ENCODE measurements at regions not wholly inside any gene's neighbourhood (a gene's known extent, or its start where the extent isn't known, plus 50 kb on each side); places are given as distances from the start of the nearest gene placed in this dataset.

DNA sequence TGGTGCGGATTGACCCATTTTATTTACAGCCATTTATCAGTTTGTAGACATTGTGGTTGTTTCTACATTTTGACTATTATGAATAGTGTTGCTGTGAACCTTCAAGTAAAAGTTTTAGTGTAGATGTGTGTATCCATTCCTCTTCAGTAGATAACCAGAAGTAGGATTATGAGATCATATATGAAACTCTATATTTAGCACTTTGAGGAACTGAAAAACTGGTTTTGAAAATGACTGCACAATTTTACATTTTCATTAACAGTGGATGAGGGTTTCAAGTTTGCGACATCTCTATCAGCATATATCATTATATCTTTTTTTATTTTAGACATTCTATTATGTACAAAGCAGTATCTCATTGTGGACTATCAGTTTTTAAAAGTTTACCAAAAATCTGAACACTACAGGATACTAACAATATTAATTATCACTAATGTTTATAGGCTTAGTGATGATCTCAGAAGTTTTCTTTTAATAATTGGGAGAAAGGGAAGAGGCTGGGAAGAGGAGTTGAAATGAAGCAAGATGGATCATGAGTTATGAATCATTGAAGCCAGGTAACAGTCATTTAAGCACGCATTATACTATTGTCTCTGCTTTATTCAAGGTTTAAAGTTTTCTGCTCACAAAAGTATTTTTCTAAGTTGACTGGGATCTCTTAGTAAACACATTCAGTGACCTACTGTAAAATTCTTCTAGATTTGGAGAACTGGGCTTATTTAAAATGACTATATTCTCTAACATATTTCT, 329.0 kb upstream of the LRATD1 start:
- DNase-seq = no peak

DNA sequence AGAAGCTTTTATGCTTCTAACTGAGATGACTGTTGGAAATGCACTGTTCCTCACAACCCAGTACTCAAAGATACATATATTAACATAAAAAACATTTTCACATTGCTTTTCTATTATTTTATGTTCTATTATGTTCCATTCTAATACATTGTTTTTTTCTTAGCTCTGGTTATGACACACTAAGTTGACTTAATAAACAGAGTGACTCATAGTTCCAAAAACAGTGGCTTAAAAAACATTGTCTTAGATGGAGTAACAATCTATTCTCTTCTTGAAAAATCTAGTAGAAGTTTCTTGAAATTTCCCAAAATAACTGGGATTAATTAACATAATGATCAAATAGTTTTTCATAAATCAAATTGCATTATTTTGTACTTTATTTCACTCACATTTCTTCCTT, 328.2 kb upstream of the LRATD1 start:
- DNase-seq = no peak

DNA sequence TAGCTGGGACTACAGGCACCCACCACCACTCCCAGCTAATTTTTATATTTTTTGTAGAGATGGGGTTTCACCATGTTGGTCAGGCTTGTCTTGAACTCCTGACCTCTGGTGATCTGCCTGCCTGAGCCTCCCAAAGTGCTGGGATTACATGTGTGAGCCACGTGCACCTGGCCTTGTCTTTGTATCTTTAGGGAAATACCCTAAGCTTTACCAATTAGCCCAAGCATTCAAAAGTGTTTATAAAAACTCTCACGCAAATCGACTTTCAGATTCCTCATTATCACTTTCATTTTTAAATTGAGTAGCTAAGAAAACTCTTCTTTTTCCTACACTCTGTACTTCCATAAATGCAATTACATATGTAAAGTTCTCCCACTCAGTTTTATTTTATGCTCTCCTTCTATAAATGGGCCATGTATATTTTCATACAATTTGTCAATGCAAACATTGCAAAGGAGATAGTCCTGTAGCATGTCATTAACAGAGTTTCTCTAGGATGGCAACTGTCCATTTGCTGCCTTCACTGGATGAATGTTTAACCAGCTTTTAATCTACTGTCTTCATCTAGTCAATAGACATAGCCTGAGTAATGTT, 326.2 kb upstream of the LRATD1 start:
- no peak for DNase-seq

DNA sequence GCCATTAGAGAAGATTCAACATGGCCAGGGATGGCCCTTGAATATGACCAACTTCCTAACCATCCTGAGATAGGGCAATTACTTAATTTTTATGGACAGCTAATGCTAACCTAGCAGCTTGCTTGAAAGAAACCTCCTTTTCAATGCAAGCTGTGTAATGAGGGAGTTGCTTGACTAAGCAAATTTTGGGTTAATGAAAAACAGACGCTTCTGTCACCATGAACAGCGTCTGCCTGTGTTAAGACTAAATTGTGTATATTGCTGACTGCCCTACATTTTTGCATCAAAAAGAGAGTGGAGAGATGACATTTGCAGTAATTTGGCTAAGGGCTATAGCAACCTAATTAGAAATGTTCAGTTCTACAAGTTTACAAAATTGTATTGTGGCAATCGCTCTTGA, 319.2 kb upstream of the LRATD1 start:
- no peak for DNase-seq

DNA sequence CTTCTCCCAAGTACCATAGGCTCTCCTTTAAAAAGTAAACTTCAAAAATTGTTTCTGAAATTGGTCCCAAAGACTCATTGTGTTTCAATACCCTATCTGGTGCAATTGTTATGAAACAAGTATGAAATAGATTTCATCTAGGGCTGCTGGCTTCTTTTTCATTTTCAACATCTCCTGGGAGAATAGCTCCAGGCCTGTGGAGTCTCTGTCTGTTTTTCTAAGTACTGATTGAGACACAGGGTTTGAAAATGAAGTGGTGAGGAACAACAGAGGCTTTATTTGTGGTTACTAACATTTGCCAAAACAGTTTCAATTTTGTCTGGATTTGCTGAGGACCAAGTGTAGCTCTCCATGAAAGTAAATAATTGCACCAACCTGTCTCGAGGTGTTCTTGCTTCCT, 315.9 kb upstream of the LRATD1 start:
- DNase-seq = no peak

DNA sequence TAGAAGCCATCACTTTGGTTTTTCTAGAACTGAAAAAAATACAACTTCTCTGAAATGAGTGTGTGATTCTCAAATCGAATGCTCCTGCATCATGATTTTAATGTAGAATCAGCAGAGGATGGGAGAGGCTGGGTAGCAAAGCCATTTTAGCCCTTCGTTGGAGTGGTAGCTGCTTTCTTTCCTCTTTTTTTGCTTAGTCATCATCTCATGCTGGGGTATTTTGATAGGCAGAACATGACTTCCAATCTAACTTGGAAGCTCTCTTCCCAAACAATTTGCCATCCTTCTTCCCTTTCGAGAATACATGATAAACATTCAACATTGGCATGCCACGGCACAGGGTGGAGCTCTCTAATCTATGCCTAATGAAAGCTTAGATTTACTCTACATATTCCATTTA, 311.2 kb upstream of the LRATD1 start:
- DNase-seq = no peak

DNA sequence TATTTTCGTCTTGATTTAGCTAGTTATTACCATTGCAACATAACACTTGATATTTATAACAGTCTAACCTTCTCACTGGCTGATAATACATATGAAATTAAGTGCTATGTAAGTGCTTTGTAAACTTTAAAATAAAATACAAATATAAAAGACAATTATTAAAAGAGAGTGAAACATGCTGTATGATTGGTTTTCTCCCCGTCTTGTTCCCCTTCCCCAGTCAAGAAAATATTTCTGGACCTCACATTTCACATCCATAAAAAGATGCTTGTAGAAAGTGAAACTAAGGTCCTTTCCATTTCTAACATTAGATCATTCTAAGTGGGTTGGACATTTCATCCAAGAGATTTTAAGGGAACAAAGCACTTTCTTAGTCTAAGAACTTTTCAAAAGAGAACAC, 310.2 kb upstream of the LRATD1 start:
- DNase-seq = no peak

DNA sequence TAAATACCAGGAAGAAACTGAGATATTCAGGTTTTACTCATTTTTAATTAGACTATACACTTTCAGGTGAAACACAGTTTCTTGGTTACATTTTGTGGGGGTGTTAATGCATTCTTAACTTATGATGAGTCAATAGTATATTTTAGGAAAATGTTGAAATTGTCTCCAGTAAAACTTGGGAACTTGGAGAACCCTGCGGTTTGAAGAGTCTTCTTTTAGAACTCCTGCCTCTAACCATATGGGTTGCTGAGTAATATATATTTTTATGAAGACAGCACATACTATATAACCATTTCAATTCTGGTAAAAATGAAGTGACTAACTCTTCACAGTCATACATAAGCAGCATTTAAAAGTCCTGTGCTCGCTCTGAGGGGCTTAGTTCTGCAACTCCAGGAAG, 308.2 kb upstream of the LRATD1 start:
- no peak for DNase-seq

DNA sequence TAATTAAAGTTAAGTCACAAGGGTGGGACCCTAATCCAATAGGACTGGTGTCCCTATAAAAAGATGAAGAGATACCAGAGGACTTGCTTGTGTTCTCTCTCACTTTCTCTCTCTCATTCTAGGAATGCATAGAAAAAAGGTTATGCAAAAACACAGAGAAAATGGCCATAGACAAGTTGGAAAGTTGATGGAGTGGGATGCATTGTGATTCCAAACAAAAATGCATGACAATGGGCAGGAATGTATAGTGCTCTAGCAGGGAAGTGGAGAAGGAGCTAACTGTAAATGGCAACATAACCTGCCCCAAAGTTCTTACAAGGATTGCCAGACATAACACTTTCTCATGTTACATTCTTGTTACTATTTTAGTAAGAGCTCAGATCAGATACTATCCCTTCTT, 301.6 kb upstream of the LRATD1 start:
- no peak for DNase-seq

DNA sequence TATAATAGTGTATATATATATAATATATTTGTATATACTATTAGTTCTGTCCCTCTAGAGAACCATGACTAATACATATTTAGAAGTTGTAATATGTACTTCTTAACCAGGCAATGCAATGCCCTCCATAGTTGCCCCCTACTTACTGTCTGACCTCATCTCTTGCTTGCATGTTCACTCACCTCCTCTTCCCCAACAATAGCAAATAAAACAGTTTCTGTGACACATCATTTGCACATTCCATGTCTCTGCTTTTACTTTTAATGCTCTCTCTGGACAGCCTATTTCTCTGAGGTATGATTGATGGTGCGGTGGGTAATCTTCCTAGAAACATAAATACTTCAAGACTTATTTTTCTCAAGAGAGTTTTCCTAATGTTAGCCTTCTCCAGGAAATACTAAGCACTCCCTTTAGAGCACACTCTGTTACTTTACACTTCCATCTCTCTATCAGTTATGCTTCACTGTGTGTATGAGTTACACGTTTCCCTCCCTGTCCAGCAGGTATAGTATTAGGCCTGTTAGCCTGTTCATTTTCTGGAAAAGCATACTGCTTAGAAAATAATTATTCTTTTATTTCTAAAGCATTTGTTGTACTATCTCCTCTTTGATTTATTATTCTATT, 295.6 kb upstream of the LRATD1 start:
- DNase-seq = no peak

DNA sequence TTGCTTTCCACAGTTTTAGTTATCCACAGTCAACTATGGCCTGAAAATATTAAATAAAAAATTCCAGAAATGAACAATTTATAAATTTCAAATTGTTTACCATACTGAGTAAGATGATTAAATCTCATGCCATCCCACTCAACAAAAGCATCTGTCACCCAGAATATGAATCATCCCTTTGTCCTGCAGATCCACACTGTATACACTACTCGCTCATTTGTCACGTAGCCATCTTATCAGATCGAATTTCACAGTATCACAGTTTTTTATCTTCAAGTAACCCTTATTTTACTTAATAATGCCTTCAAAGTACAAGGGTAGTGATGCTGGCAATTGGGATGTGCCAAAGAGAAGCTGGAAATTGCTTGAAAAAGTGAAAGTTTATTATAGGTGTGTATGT, 291.8 kb upstream of the LRATD1 start:
- no peak for DNase-seq

DNA sequence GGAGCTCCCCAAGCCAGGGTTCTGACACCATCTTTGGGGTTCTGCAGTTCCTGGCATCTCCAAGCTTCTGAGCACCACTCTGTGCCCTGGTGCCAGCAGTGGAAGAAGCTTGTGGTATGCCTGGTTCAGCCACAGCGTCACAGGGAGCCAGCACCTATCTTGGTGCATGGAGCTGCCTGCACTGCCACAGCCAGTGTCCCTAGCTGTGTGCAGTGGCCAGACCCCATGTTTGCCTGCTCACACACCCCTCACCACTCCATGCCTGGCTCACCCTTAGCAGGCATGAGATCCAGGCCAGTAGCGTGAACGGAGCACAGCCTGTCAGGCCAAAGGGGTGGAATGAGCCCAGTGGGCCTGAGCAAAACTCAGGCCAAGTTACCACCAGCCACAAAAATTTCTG, 290.2 kb upstream of the LRATD1 start:
- DNase-seq = no peak

DNA sequence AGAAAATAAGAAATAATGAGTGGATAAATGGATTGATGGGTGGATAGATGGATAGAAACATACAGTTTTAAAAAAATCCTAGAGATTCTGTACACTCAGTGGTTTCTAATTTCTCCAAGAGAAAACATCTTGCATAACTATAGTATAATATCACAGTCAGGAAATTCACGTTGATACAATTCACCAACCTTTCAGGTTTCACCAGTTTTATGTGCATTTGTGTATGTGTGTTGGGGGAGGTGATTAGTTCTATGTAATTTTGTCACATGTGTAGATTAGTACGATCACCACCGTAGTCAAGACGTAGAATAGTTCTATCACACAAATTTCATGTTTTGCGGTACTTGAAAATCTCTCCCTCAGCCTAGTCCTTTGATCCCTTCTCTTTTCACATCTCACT, 288.2 kb upstream of the LRATD1 start:
- no peak for DNase-seq

DNA sequence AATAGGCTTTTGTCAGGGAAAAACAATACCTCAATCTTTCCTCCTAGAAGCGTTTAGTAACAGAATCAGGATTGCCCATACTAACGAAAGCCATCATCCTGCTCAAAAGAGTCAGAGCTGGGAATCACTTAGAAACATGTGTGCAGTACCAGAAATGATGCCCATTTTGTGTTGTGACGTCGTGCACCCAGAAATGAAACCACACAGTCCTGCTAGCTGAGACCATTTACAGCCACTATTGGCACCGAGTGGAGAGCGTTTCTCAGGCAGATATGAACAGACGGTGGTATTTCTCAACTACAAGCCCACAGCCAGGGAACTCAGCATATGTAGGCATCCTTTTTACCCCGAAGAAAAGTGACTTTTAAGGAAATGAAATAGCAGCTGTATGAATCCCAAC, 284.3 kb upstream of the LRATD1 start:
- DNase-seq = no peak

DNA sequence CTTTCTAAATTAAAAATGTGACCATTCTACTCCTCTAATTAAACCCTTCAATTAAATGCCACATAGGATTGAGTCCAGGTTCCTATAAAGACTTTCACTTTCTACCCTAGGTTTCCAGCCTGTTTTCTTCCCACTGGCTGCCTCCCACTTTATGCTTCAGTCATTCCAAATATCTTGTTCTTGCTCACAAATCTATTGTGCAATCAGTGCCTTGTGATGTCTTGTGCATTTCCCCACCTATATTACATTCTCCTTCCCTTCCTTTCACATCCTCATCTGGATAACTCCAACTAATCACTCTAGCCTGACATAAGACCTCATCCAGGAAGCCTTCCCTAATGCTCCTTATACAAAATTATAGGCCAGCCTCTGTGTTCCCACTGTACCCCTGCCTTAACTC, 281.7 kb upstream of the LRATD1 start:
- no peak for DNase-seq

DNA sequence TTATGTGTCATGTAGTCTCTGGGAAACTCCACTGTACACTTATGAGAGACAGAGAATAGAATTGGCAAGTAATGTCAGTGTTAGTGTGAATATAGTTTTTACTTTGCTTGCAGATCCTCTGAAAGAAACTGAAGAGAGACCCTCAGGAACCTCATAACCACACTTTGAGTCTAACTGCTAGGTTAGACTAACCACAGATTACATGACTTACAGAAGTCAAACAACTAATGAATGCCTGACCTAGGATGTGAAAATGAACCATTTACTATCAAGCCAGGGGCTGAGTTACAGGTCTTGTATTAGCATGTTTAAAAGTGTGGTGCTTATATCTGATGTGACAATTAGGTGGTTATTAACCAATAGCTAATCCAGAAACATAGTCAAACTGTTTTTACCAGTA, 280.4 kb upstream of the LRATD1 start:
- no peak for DNase-seq

DNA sequence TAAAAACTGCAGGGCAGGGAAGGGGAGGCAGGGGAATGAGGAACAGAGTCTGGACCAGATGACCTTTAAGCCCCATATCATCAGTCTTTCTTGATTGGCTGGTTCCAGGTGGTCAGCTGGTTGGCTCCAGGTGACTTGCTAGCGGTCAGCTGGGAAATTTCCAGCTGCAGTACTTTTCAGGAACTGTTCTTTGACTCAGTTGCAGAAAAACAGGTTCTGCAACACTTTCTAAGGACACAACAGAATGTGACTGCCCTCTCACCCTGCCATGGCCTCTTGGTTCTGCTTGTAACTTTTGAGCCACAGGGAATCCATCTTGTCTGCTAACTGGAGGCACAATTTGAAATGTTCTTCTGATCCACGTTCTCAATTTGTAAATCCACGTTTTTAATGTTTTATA, 278.3 kb upstream of the LRATD1 start:
- no peak for DNase-seq

DNA sequence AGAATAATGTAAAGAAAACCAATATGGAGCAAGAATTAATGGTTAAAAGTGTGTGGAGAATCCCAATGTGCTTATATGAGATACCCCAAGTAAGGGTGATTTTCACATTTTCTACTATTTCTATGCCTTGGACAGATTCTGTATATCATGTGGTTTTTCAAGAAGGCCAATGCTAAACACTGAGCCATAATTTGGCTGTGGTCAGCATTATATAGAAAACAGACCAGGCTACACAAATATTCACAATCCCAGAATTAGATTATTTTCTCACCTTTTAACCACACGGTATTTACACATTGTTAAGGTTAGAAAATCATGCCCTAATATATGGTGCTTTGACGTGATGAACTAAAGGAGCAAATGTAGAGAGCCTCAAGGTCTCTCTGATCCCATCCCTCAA, 277.4 kb upstream of the LRATD1 start:
- no peak for DNase-seq

DNA sequence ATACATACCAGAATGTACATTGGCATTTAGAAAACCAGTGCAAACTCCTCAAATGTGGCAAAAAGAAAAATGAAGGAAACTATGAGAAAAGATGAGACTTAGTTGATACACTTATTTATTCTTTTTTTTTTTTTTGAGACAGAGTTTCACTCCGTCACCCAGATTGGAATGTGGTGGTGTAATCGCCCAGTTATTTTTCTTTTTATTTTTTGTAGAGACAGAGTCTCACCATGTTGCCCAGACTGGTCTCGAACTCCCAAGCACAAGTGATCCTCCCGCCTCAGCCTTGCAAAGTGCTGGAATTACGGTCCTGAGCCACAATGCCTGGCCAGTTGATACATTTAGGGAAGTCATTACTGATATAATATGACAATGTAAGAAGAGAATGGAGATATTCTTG, 274.2 kb upstream of the LRATD1 start:
- no peak for DNase-seq

DNA sequence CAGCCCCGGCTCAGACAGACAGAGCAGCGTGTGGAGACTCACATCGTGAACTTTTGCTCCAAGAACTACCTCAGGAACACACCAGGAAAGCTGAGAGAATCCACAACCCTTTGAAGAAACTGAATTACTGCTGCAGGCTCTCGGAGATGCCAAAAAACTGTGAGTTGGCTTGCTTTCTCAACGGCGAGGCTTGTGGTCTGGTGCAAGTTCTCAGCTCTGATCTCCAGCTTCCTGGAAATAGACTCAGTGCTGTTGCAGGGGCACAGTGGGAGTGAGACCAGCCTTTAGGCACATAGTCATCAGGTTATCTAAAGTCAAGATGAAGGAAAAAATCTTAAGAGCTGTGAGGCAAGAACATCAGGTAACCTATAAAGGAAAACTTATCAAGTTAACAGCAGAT, 273.7 kb upstream of the LRATD1 start:
- no peak for DNase-seq

DNA sequence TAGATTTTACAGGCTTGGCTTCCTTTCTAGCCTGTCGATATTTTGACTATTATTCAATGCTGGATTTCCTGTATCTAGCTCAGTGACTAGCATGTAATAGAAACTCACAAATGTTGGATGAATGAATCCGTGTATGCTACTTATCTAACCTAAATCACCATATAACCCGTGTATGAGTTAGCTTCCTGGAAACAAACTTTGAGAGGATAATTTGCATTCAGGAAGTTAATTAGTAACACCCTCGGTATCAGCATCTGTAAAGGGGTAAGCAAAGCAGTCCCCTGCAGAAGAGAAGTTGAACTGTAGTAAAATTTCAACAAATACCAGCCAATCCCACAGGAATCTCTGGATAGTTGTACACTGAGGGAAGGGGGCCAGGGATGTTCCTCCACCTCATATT, 269.4 kb upstream of the LRATD1 start:
- no peak for DNase-seq

DNA sequence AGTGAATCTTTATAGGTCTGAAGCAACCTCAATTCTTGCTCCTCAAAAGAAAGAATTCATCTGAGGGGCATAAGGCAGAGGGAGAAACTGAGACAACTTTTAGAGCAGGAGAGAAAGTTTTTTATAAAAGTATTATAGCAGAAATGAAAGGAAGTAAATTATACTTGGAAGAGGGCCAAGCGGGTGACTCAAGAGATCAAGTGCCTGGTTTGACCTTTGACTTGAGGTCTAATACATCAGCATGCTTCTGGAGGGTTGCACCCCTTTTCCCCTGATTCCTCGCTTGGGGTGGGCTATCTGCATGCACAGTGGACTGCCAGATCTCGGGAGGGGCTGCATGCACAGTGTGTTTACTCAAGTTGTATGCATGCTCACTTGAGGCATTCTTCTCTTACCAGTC, 268.5 kb upstream of the LRATD1 start:
- DNase-seq = no peak

DNA sequence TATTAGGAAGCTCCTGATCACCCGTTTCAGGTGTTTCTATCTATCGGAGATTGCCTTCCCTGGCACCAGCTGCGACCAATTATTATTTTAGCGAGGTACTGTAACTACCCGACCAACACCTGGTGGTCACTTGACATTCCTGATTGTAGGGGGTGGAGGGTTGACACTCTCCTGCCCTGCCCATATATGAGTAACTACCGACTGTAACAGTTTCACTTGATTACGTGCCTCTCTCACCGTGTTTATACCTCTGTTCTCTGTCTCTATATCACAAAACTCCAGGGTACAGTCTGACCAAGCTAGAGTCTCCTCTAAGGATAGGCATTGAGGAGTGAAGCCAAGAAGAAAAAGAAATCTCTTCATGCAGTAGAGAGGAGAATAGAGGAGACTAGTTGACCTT, 268.0 kb upstream of the LRATD1 start:
- no peak for DNase-seq

DNA sequence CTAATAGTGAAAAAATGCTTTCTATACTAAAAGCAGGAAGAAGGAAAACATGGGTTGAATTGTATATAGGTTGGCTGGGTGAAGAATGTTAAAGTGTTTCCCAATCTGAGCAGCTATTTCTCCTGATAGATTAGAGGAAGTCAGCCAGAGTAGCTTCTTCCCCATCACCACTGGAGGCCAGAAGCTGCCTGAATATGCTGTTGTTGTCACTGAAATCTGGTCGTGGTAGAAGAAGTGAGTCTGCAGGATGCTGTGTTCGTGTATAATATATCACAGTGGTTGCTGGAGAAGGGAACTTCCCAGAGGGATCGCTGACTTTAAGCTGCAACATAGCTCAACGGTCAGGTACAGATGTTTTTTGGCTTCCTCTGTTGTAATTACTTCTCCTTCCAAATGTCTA, 247.5 kb upstream of the LRATD1 start:
- peak; percentile 24 for DNase-seq

DNA sequence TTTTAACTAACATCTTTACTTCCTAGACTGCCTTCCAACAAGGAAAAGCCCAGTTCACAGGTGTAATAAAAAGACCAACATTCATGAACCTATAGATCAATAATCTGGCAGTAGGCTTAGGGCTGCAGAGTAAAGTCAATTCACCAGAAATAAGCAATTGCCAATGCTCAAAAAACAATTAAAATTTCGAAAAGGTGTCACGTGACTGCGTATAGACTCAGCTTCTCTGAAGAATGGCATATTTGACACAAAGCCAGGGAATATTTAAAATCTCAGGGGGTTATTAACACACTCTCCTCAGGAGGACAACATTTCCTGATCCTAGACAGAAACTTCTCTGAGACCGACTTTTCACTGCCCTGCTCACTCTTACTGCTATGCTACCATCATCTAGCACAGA, 245.2 kb upstream of the LRATD1 start:
- DNase-seq = no peak
